ENCODE measurements at regions not wholly inside any gene's neighbourhood (a gene's known extent, or its start where the extent isn't known, plus 50 kb on each side); places are given as distances from the start of the nearest gene placed in this dataset.

- no peak overlapping the region for H2AK5ac ChIP-seq (ENCODE audit: low read length)
- H2BK12ac ChIP-seq (ENCODE audit: low read length) = no peak overlapping the region
- no peak overlapping the region for H3K4me2 ChIP-seq (ENCODE audit: low read length)
- no peaks in the 10 kb centered on the region for H3K79me2 ChIP-seq (ENCODE audit: control insufficient read depth, insufficient read depth, low read length, poor library complexity)
- no peak overlapping the region for H3K18ac ChIP-seq (ENCODE audit: low read length)
- H3K23ac ChIP-seq (ENCODE audit: low read length) = no peak overlapping the region
- no CpG with 5 or more reads among the region's 1 CpG for WGBS (ENCODE audit: extremely low coverage, insufficient coverage, insufficient read length)
- no peak overlapping the region for H4K91ac ChIP-seq (ENCODE audit: low read depth, low read length)
- no peak for DNase-seq
- H3K36me3 ChIP-seq (ENCODE audit: control insufficient read depth in 1 of 2, insufficient read depth in 2 of 2, low read length in 2 of 2) = no peaks in the 10 kb centered on the region
- no peak overlapping the region for H4K12ac ChIP-seq (ENCODE audit: low read depth, low read length)
- H3K4me1 ChIP-seq (ENCODE audit: control insufficient read depth in 1 of 2, insufficient read depth in 2 of 2, low read length in 2 of 2) = no peaks in the 10 kb centered on the region
- H3K79me1 ChIP-seq (ENCODE audit: low read length) = no peaks in the 10 kb centered on the region
- no peak overlapping the region for H3K14ac ChIP-seq (ENCODE audit: low read length)
- H3K9me3 ChIP-seq (ENCODE audit: insufficient read depth, low read depth, low read length) = no peaks in the 10 kb centered on the region
- H3K4me3 ChIP-seq (ENCODE audit: low read depth, low read length) = no peak overlapping the region
- no peak overlapping the region for H2BK5ac ChIP-seq (ENCODE audit: low read depth, low read length, poor library complexity)
- no peaks in the 10 kb centered on the region for H3K27me3 ChIP-seq (ENCODE audit: insufficient read depth, low read length)
- H3K4ac ChIP-seq (ENCODE audit: low read depth, low read length) = no peak overlapping the region
- no peak overlapping the region for H4K8ac ChIP-seq (ENCODE audit: low read depth, low read length)
- H2BK120ac ChIP-seq (ENCODE audit: insufficient read depth, low read length, poor library complexity) = peak overlapping the region; percentile 30
- H3K9ac ChIP-seq (ENCODE audit: low read length) = no peak overlapping the region
- H3K27ac ChIP-seq (ENCODE audit: low read depth, low read length) = no peak overlapping the region
- no peak overlapping the region for H2AFZ ChIP-seq (ENCODE audit: insufficient read depth, low read length, poor library complexity)
Observed at GRCh38 chr6:74871757-74872156, 334.1 kb downstream of the COL12A1 start.

- no peaks in the 10 kb centered on the region for H3K9me3 ChIP-seq (ENCODE audit: insufficient read depth, low read depth, low read length)
- no CpG with 5 or more reads among the region's 2 CpGs for WGBS (ENCODE audit: extremely low coverage, insufficient coverage, insufficient read length)
- H3K14ac ChIP-seq (ENCODE audit: low read length) = no peak overlapping the region
- H3K4me1 ChIP-seq (ENCODE audit: control insufficient read depth in 1 of 2, insufficient read depth in 2 of 2, low read length in 2 of 2) = no peaks in the 10 kb centered on the region
- H4K8ac ChIP-seq (ENCODE audit: low read depth, low read length) = no peak overlapping the region
- no peak overlapping the region for H2BK5ac ChIP-seq (ENCODE audit: low read depth, low read length, poor library complexity)
- no peak overlapping the region for H2AFZ ChIP-seq (ENCODE audit: insufficient read depth, low read length, poor library complexity)
- no peak overlapping the region for H4K91ac ChIP-seq (ENCODE audit: low read depth, low read length)
- no peak overlapping the region for H4K12ac ChIP-seq (ENCODE audit: low read depth, low read length)
- no peaks in the 10 kb centered on the region for H3K79me1 ChIP-seq (ENCODE audit: low read length)
- no peak overlapping the region for H2BK12ac ChIP-seq (ENCODE audit: low read length)
- no peak overlapping the region for H3K23ac ChIP-seq (ENCODE audit: low read length)
- no peaks in the 10 kb centered on the region for H3K27me3 ChIP-seq (ENCODE audit: insufficient read depth, low read length)
- no peaks in the 10 kb centered on the region for H3K79me2 ChIP-seq (ENCODE audit: control insufficient read depth, insufficient read depth, low read length, poor library complexity)
- H3K9ac ChIP-seq (ENCODE audit: low read length) = no peak overlapping the region
- H3K27ac ChIP-seq (ENCODE audit: low read depth, low read length) = no peak overlapping the region
- no peak overlapping the region for H2BK120ac ChIP-seq (ENCODE audit: insufficient read depth, low read length, poor library complexity)
- H2AK5ac ChIP-seq (ENCODE audit: low read length) = no peak overlapping the region
- no peak overlapping the region for H3K4ac ChIP-seq (ENCODE audit: low read depth, low read length)
- H3K18ac ChIP-seq (ENCODE audit: low read length) = no peak overlapping the region
- DNase-seq = peak; percentile 56 to 59
- no peak overlapping the region for H3K4me2 ChIP-seq (ENCODE audit: low read length)
- H3K4me3 ChIP-seq (ENCODE audit: low read depth, low read length) = no peak overlapping the region
- H3K36me3 ChIP-seq (ENCODE audit: control insufficient read depth in 1 of 2, insufficient read depth in 2 of 2, low read length in 2 of 2) = no peaks in the 10 kb centered on the region
Observed at GRCh38 chr6:74870403-74870802, 335.4 kb downstream of the COL12A1 start.

- H3K18ac ChIP-seq (ENCODE audit: low read length) = no peak overlapping the region
- H3K4me1 ChIP-seq (ENCODE audit: control insufficient read depth in 1 of 2, insufficient read depth in 2 of 2, low read length in 2 of 2) = no peaks in the 10 kb centered on the region
- no peak overlapping the region for H3K9ac ChIP-seq (ENCODE audit: low read length)
- no peak overlapping the region for H2BK120ac ChIP-seq (ENCODE audit: insufficient read depth, low read length, poor library complexity)
- no peaks in the 10 kb centered on the region for H3K9me3 ChIP-seq (ENCODE audit: insufficient read depth, low read depth, low read length)
- no peak overlapping the region for H3K27ac ChIP-seq (ENCODE audit: low read depth, low read length)
- no peak overlapping the region for H4K12ac ChIP-seq (ENCODE audit: low read depth, low read length)
- DNase-seq = no peak
- no peak overlapping the region for H3K4me3 ChIP-seq (ENCODE audit: low read depth, low read length)
- H4K91ac ChIP-seq (ENCODE audit: low read depth, low read length) = no peak overlapping the region
- H2BK5ac ChIP-seq (ENCODE audit: low read depth, low read length, poor library complexity) = no peak overlapping the region
- no peak overlapping the region for H2BK12ac ChIP-seq (ENCODE audit: low read length)
- no CpG with 5 or more reads among the region's 2 CpGs for WGBS (ENCODE audit: extremely low coverage, insufficient coverage, insufficient read length)
- no peaks in the 10 kb centered on the region for H3K79me2 ChIP-seq (ENCODE audit: control insufficient read depth, insufficient read depth, low read length, poor library complexity)
- no peak overlapping the region for H3K4me2 ChIP-seq (ENCODE audit: low read length)
- no peak overlapping the region for H2AFZ ChIP-seq (ENCODE audit: insufficient read depth, low read length, poor library complexity)
- no peak overlapping the region for H3K23ac ChIP-seq (ENCODE audit: low read length)
- H3K36me3 ChIP-seq (ENCODE audit: control insufficient read depth in 1 of 2, insufficient read depth in 2 of 2, low read length in 2 of 2) = no peaks in the 10 kb centered on the region
- H3K79me1 ChIP-seq (ENCODE audit: low read length) = no peaks in the 10 kb centered on the region
- H3K27me3 ChIP-seq (ENCODE audit: insufficient read depth, low read length) = no peaks in the 10 kb centered on the region
- no peak overlapping the region for H3K14ac ChIP-seq (ENCODE audit: low read length)
- H3K4ac ChIP-seq (ENCODE audit: low read depth, low read length) = no peak overlapping the region
- no peak overlapping the region for H4K8ac ChIP-seq (ENCODE audit: low read depth, low read length)
- no peak overlapping the region for H2AK5ac ChIP-seq (ENCODE audit: low read length)
Observed at GRCh38 chr6:74867291-74867690, 338.6 kb downstream of the COL12A1 start.

GRCh38 chr6:74863968-74864367, 341.9 kb downstream of the COL12A1 start:
- Histone ChIP-seq H4K12ac (ENCODE audit: low read depth, low read length) (no peak overlapping the region), H2BK120ac (ENCODE audit: insufficient read depth, low read length, poor library complexity) (no peak overlapping the region), H2BK5ac (ENCODE audit: low read depth, low read length, poor library complexity) (no peak overlapping the region), H3K23ac (ENCODE audit: low read length) (no peak overlapping the region), H2AK5ac (ENCODE audit: low read length) (no peak overlapping the region), H3K27me3 (ENCODE audit: insufficient read depth, low read length) (no peaks in the 10 kb centered on the region), H3K79me1 (ENCODE audit: low read length) (no peaks in the 10 kb centered on the region), H3K4ac (ENCODE audit: low read depth, low read length) (no peak overlapping the region), H4K8ac (ENCODE audit: low read depth, low read length) (no peak overlapping the region), H3K14ac (ENCODE audit: low read length) (no peak overlapping the region), H3K36me3 (ENCODE audit: control insufficient read depth in 1 of 2, insufficient read depth in 2 of 2, low read length in 2 of 2) (no peaks in the 10 kb centered on the region), H3K4me3 (ENCODE audit: low read depth, low read length) (no peak overlapping the region), H3K18ac (ENCODE audit: low read length) (no peak overlapping the region), H3K9ac (ENCODE audit: low read length) (no peak overlapping the region), H4K91ac (ENCODE audit: low read depth, low read length) (no peak overlapping the region), H2BK12ac (ENCODE audit: low read length) (no peak overlapping the region), H3K4me1 (ENCODE audit: control insufficient read depth in 1 of 2, insufficient read depth in 2 of 2, low read length in 2 of 2) (no peaks in the 10 kb centered on the region), H2AFZ (ENCODE audit: insufficient read depth, low read length, poor library complexity) (no peak overlapping the region), H3K4me2 (ENCODE audit: low read length) (no peak overlapping the region), H3K9me3 (ENCODE audit: insufficient read depth, low read depth, low read length) (no peaks in the 10 kb centered on the region), H3K27ac (ENCODE audit: low read depth, low read length) (no peak overlapping the region), H3K79me2 (ENCODE audit: control insufficient read depth, insufficient read depth, low read length, poor library complexity) (no peaks in the 10 kb centered on the region)
- no CpG with 5 or more reads among the region's 1 CpG for WGBS (ENCODE audit: extremely low coverage, insufficient coverage, insufficient read length)
- DNase-seq = no peak
